Epithelial cell of esophagus (primary cell): ENCODE measurements at regions not wholly inside any gene's neighbourhood (a gene's known extent, or its start where the extent isn't known, plus 50 kb on each side); places are given as distances from the start of the nearest gene placed in this dataset.

Experiments used
- DNase-seq: peaks from one replicate; pipeline ENCODE4 v3.0.0; 2010; ENCODE audit warnings: low read depth
- H3K4me3 ChIP-seq: 2 replicates; pipeline ENCODE4 v1.5.1; 2011; ENCODE audit warnings: mild to moderate bottlenecking, low read length, control low read depth
- TF ChIP-seq, protein P1 (sequence below): IDR thresholded peaks from 2 replicates; pipeline ENCODE4 v1.5.1; 2011; ENCODE audit warnings: low read depth, mild to moderate bottlenecking, low read length, control low read depth, inconsistent platforms; ENCODE audit not compliant: insufficient read depth; ENCODE audit errors: missing control alignments

- DNase-seq: no peak
- TF ChIP-seq, protein P1, sequence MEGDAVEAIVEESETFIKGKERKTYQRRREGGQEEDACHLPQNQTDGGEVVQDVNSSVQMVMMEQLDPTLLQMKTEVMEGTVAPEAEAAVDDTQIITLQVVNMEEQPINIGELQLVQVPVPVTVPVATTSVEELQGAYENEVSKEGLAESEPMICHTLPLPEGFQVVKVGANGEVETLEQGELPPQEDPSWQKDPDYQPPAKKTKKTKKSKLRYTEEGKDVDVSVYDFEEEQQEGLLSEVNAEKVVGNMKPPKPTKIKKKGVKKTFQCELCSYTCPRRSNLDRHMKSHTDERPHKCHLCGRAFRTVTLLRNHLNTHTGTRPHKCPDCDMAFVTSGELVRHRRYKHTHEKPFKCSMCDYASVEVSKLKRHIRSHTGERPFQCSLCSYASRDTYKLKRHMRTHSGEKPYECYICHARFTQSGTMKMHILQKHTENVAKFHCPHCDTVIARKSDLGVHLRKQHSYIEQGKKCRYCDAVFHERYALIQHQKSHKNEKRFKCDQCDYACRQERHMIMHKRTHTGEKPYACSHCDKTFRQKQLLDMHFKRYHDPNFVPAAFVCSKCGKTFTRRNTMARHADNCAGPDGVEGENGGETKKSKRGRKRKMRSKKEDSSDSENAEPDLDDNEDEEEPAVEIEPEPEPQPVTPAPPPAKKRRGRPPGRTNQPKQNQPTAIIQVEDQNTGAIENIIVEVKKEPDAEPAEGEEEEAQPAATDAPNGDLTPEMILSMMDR: no peak
- no peak overlapping the region for H3K4me3 ChIP-seq
Measured at GRCh38 chr3:145780301-145780700, 380.7 kb downstream of the PLOD2 start.

DNA sequence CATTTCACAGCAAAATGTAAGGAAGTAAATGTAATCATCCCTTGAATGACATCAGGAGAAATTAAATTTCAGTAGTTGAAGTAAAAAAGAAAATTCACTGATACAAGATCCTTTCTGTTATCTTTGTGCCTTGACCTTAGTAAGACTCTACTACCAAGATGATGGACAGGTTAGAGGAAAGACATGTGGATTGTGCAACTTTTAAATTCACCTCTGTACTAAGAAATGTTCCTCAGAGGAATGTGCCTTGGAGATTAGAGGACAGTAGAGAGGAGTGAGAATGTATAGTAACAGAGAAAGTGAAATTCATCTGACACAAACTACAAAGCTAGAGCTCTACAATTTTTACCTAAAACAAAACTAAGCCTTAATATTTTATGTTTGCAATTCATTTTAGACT lies 375.3 kb downstream of the PLOD2 start:
- DNase-seq: no peak
- TF ChIP-seq, protein P1: no peak
- no peak overlapping the region for H3K4me3 ChIP-seq

DNA sequence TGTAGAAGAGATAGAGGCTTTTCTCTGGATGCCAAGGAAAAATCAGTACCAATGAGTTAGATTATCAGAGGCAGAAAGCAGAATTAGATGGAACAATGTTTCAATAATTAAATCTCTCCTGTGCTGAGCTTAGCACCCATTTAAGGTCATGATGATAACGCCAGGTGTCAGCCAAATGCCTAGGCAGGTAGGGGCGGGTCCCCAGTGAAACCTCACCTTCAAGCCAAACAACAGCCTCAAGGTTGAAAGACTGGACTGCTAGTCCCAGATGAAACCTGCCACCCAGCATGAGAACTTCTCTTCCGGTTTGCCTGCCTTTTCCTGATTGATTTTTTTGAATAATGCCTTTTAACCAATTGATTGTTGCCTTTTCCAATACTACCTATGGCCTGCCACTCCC lies 363.0 kb downstream of the PLOD2 start:
- peak; percentile 30 for DNase-seq
- TF ChIP-seq, protein P1: no peak
- no peak overlapping the region for H3K4me3 ChIP-seq

- no peak for DNase-seq
- TF ChIP-seq, protein P1: no peak
Measured at GRCh38 chr3:145798696-145799537, 362.1 kb downstream of the PLOD2 start.

DNA sequence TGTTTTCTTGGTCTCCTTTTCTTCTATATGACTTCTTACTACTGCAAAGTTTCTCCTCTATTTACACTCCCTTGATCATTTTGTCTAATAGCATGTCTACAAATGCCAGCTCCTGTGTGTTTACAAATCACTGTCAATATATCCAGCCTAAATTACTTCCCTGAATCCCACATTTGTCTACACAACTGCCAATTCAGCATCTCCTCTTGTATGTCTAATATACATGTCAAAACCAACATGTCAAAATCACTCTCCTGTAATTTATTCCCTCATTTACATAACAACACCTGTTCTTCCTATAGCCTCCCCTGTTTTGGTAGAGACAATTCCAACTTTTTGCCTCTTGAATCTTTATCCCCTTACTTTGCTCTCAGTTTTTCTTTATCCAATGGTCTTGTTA lies 359.3 kb downstream of the PLOD2 start:
- no peak overlapping the region for H3K4me3 ChIP-seq
- DNase-seq: no peak
- TF ChIP-seq, protein P1: no peak

More at GRCh38 chr3:145798696-145799537, 362.1 kb downstream of the PLOD2 start:
- H3K4me3 ChIP-seq: no peak overlapping the region

DNA sequence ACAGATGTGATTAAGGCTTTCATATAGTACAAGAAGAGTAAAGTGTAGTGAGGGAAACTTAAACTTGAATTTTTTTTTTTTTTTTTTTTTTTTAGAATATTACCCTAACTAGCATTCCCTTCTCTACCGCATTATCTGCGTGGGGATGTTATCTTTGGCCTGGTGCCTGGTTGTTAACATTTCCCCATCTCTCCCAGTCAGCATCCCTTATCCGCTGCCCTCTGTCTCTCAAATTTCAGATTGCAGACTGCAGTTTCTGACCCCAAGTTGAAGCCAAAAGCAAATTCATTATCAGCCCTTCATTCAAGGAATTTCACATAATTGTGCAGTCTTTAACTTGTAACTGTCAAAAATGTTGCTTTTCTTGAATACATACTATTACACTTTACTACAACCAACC lies 353.0 kb downstream of the PLOD2 start:
- TF ChIP-seq, protein P1: peak; percentile 53
- DNase-seq: peak; percentile 32
- H3K4me3 ChIP-seq: no peak overlapping the region

GRCh38 chr3:145812391-145812790 lies 348.6 kb downstream of the PLOD2 start:
- no peak for DNase-seq
- TF ChIP-seq, protein P1: no peak
- H3K4me3 ChIP-seq: no peak overlapping the region
